Panc1 (cell line): ENCODE measurements at regions not wholly inside any gene's neighbourhood (a gene's known extent, or its start where the extent isn't known, plus 50 kb on each side); places are given as distances from the start of the nearest gene placed in this dataset.

Experiments
- ATAC-seq: fragments of 200-7000 bp; cut with Tn5 transposase; 2 replicates; pipeline ENCODE4 v1.9.1; 2020; ENCODE audit warnings: mild to moderate bottlenecking, moderate library complexity
- BruUV-seq: library from RNA; stranded (reverse); fragments of 400-500 nt; replicated peaks from 2 replicates; lab custom pipeline; 2021; lab: Mats Ljungman, UMichigan
- CTCF ChIA-PET: fragments of 300-600 bp; sonication (Branson Sonifier 250); formaldehyde crosslinking; loops from one replicate; lab custom pipeline; 2022; ENCODE audit warnings: antibody characterized with exemption; lab: Charles Lee
- POLR2A ChIA-PET: fragments of 300-600 bp; sonication (Branson Sonifier 250); formaldehyde crosslinking; loops from one replicate; lab custom pipeline; 2022; ENCODE audit warnings: antibody characterized with exemption; lab: Charles Lee
- DNase-seq: peaks from one replicate; pipeline ENCODE4 v3.0.0-alpha.2; 2010; ENCODE audit warnings: low read depth, low spot score
- H3K27ac ChIP-seq: 2 replicates; pipeline ENCODE4 v1.5.1; 2011; ENCODE audit warnings: mild to moderate bottlenecking, low read length, inconsistent platforms
- H3K27me3 ChIP-seq: fragments of 200-500 bp; sonication (Bioruptor generic); 2 replicates; pipeline ENCODE4 v1.6.0; 2014; ENCODE audit warnings: low read length, inconsistent platforms; ENCODE audit not compliant: control insufficient read depth, insufficient read depth
- H3K36me3 ChIP-seq: fragments of 200-500 bp; sonication (Bioruptor generic); 2 replicates; pipeline ENCODE4 v1.5.1; 2014; ENCODE audit warnings: inconsistent platforms, mild to moderate bottlenecking, low read length, moderate library complexity; ENCODE audit not compliant: control insufficient read depth, insufficient read depth
- H3K4me1 ChIP-seq: 2 replicates; pipeline ENCODE4 v1.5.1; 2011; ENCODE audit warnings: inconsistent platforms, mild to moderate bottlenecking, low read length, moderate library complexity; ENCODE audit not compliant: control insufficient read depth, insufficient read depth
- H3K4me3 ChIP-seq, 2 experiments: 2 replicates each; pipeline ENCODE4 v1.5.1; 2011 to 2012; ENCODE audit warnings: low read depth in 2 of 2, low read length in 2 of 2, mild to moderate bottlenecking in 2 of 2, inconsistent platforms in 1 of 2, moderate library complexity in 1 of 2
- H3K9me3 ChIP-seq: fragments of 200-500 bp; sonication (Bioruptor generic); 2 replicates; pipeline ENCODE4 v1.5.1; 2014; ENCODE audit warnings: low read depth, mild to moderate bottlenecking, inconsistent platforms, low read length, moderate library complexity; ENCODE audit not compliant: control insufficient read depth, insufficient read depth
- CTCF ChIP-seq: fragments of 450-650 bp; IDR thresholded peaks from 2 replicates; pipeline ENCODE4 v1.5.1; 2017; ENCODE audit warnings: mild to moderate bottlenecking
- POLR2AphosphoS5 ChIP-seq: IDR thresholded peaks from 2 replicates; pipeline ENCODE4 v1.6.1; 2012; ENCODE audit warnings: mild to moderate bottlenecking, low read depth, low read length, moderate library complexity
- REST ChIP-seq, 2 experiments: IDR thresholded peaks; 2 replicates each; pipeline ENCODE4 v1.6.1; 2011 to 2012; ENCODE audit warnings: low read depth in 2 of 2, control low read depth in 1 of 2, low read length in 1 of 2, mild to moderate bottlenecking in 1 of 2, moderate library complexity in 1 of 2; ENCODE audit not compliant: insufficient read depth in 1 of 2
- SIN3A ChIP-seq: IDR thresholded peaks from 2 replicates; pipeline ENCODE4 v1.6.1; 2012; ENCODE audit warnings: low read depth, mild to moderate bottlenecking, low read length, moderate library complexity, borderline replicate concordance; ENCODE audit not compliant: insufficient read depth
- TCF7L2 ChIP-seq: IDR thresholded peaks from 2 replicates; pipeline ENCODE4 v1.6.1; 2011; ENCODE audit warnings: mild to moderate bottlenecking, low read depth, low read length, inconsistent platforms
- in situ Hi-C: cut with HindIII; loops from 2 replicates; pipeline ENCODE4 v1.10.0; 2016; ENCODE audit warnings: low sequenced_read_pairs, low pct_unique_long_range_greater_than_20kb
- intact Hi-C: fragments of 100-400 bp; cut with micrococcal nuclease; formaldehyde crosslinking; loops from one replicate; pipeline ENCODE4 v1.10.0; 2022; ENCODE audit not compliant: unreplicated experiment

- H3K4me3 ChIP-seq: no peak overlapping the region
- POLR2A ChIA-PET: no interaction called here
- H3K27ac ChIP-seq: no peak overlapping the region
- no peaks in the 10 kb centered on the region for H3K4me1 ChIP-seq
- no TSS peak for BruUV-seq
- ATAC-seq (no peak), DNase-seq (no peak)
- H3K9me3 ChIP-seq: no peaks in the 10 kb centered on the region
- CTCF ChIA-PET: no interaction called here
- TF ChIP-seq POLR2AphosphoS5 (no peak), SIN3A (no peak), CTCF (no peak), REST (IDR thresholded peaks at IDR 0.05; ENCODE audit: insufficient read depth in 1 of 2, low read depth in 2 of 2, low read length in 1 of 2) (no peak), TCF7L2 (no peak)
- no peaks in the 10 kb centered on the region for H3K36me3 ChIP-seq
- intact Hi-C loops (no loop called here), in situ Hi-C loops (no loop called here)
- no peaks in the 10 kb centered on the region for H3K27me3 ChIP-seq
Observed at GRCh38 chr6:56890066-56890465, 64.8 kb upstream of the BEND6 start.

GRCh38 chr6:56889492-56889891, 65.4 kb upstream of the BEND6 start:
- H3K36me3 ChIP-seq: no peaks in the 10 kb centered on the region
- intact Hi-C loops (no loop called here), in situ Hi-C loops (no loop called here)
- DNase-seq: no peak
- no peak overlapping the region for H3K4me3 ChIP-seq
- H3K4me1 ChIP-seq: no peaks in the 10 kb centered on the region
- no peaks in the 10 kb centered on the region for H3K27me3 ChIP-seq
- BruUV-seq: no TSS peak
- CTCF ChIA-PET: no interaction called here
- no peak for ATAC-seq
- H3K9me3 ChIP-seq: no peaks in the 10 kb centered on the region
- POLR2A ChIA-PET: interaction anchor here (0.6 kb wide), 1 partner anchor 10 kb away, joined by 3 read pairs; no protein-coding TSS in a partner anchor
- TF ChIP-seq SIN3A: no peak
- no peak for TF ChIP-seq REST (IDR thresholded peaks at IDR 0.05; ENCODE audit: insufficient read depth in 1 of 2, low read depth in 2 of 2, low read length in 1 of 2)
- TF ChIP-seq CTCF: no peak
- TF ChIP-seq POLR2AphosphoS5: no peak
- TF ChIP-seq TCF7L2: no peak
- no peak overlapping the region for H3K27ac ChIP-seq
